K562 (cell line): ENCODE measurements at regions not wholly inside any gene's neighbourhood (a gene's known extent, or its start where the extent isn't known, plus 50 kb on each side); places are given as distances from the start of the nearest gene placed in this dataset.

Experiments
- CEBPG ChIP-seq, 3 experiments: fragments of 200-800 bp in 1 of 3; sonication (Bioruptor generic) in 1 of 3; sonication (generic) in 1 of 3; formaldehyde crosslinking in 1 of 3; IDR thresholded peaks in 2 of 3; conservative IDR thresholded peaks in 1 of 3; 2 replicates each; pipeline versions ENCODE4 v1.6.1 to v1.8.0; 2016 to 2022; ENCODE audit warnings: missing compliant biosample characterization in 2 of 3, missing genetic modification characterization in 2 of 3, mild to moderate bottlenecking in 1 of 3, missing genetic modification reagents in 1 of 3
- CREB1 ChIP-seq, 2 experiments: sonication (generic) in 1 of 2; formaldehyde crosslinking in 1 of 2; IDR thresholded peaks; 2 replicates each; pipeline versions ENCODE4 v1.6.1 to v1.8.0; 2012 to 2022; ENCODE audit warnings: inconsistent platforms in 1 of 2, mild to moderate bottlenecking in 1 of 2, missing genetic modification reagents in 1 of 2, moderate library complexity in 1 of 2
- NFIC ChIP-seq: fragments of 450-650 bp; IDR thresholded peaks from 2 replicates; pipeline ENCODE4 v1.6.1; 2017; ENCODE audit warnings: mild to moderate bottlenecking, inconsistent platforms
- POLR2A ChIP-seq: fragments of 450-650 bp; conservative IDR thresholded peaks from 2 replicates; pipeline ENCODE4 v1.6.1; 2016
- POU5F1 ChIP-seq: fragments of 150-350 bp; IDR thresholded peaks from 2 replicates; pipeline ENCODE4 v1.6.1; 2014; ENCODE audit warnings: borderline replicate concordance, low read length, low read depth, mild to moderate bottlenecking; ENCODE audit not compliant: partially characterized antibody
- TAF1 ChIP-seq: IDR thresholded peaks from 2 replicates; pipeline ENCODE4 v1.6.1; 2011; ENCODE audit warnings: mild to moderate bottlenecking, low read length, moderate library complexity; ENCODE audit not compliant: insufficient read depth, control insufficient read depth, severe bottlenecking; ENCODE audit errors: extremely low read depth
- USF1 ChIP-seq: sonication (generic); formaldehyde crosslinking; IDR thresholded peaks from 2 replicates; pipeline ENCODE4 v1.9.0; 2022; ENCODE audit warnings: mild to moderate bottlenecking, missing genetic modification reagents
- ZBTB5 ChIP-seq: fragments of 450-650 bp; IDR thresholded peaks from 2 replicates; pipeline ENCODE4 v1.6.1; 2017; ENCODE audit warnings: antibody characterized with exemption
- TF ChIP-seq, protein P1 (sequence below): sonication (generic); formaldehyde crosslinking; IDR thresholded peaks from 2 replicates; pipeline ENCODE4 v1.9.0; 2022; ENCODE audit warnings: mild to moderate bottlenecking, missing genetic modification reagents
- TF ChIP-seq, protein P2 (sequence below), 2 experiments: fragments of 450-650 bp in 1 of 2; sonication (generic) in 1 of 2; formaldehyde crosslinking in 1 of 2; IDR thresholded peaks in 1 of 2; conservative IDR thresholded peaks in 1 of 2; 2 replicates each; pipeline versions ENCODE4 v1.6.1 to v1.8.1; 2016 to 2023; ENCODE audit warnings: mild to moderate bottlenecking in 2 of 2, moderate library complexity in 2 of 2, inconsistent platforms in 1 of 2, missing genetic modification reagents in 1 of 2
- TF ChIP-seq, protein P3 (sequence below), 3 experiments: IDR thresholded peaks in 2 of 3; conservative IDR thresholded peaks in 1 of 3; 2 replicates each; pipeline ENCODE4 v1.5.1; 2011 to 2012; ENCODE audit warnings: low read length in 3 of 3, mild to moderate bottlenecking in 3 of 3, control low read depth in 2 of 3, improper control_type of control experiment in 1 of 3, inconsistent platforms in 1 of 3, low read depth in 1 of 3, mixed read lengths in 1 of 3, moderate library complexity in 1 of 3; ENCODE audit not compliant: insufficient read depth in 2 of 3
- TF ChIP-seq, protein P4 (sequence below): fragments of 200-800 bp; sonication (Bioruptor generic); IDR thresholded peaks from 2 replicates; pipeline ENCODE4 v1.6.1; 2017; ENCODE audit warnings: missing genetic modification characterization, missing compliant biosample characterization
- TF ChIP-seq, protein P5 (sequence below): sonication (generic); formaldehyde crosslinking; IDR thresholded peaks from 2 replicates; pipeline ENCODE4 v1.8.0; 2022; ENCODE audit warnings: mild to moderate bottlenecking, missing genetic modification reagents, borderline replicate concordance

DNA sequence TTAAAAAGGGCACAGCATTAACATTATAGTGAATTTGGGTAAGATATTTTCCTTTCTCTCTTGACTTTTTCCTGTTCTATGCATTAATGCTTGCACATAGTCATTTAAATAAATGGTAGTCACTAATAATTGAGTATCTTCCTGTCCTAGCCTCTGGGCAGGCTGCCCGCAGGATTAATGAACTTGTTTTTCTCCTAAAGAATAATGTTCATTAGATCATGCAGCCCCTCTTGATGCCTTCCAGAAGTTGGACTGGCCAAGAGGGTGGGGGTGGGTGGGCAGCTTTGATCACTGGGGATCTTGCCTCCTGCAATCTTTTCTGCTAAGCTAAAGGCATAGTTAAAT, 514.5 kb upstream of the CDH2 start:
- TF ChIP-seq CEBPG (CRISPR knock-in tag; IDR thresholded peaks at IDR 0.05) (no peak), CEBPG (tag; conservative IDR thresholded peaks at IDR 0.05 in 1 of 2, IDR thresholded peaks at IDR 0.05 in 1 of 2) (no peak), NFIC (no peak), USF1 (CRISPR knock-in tag) (no peak), POLR2A (no peak), POU5F1 (no peak), TAF1 (no peak), CREB1 (IDR thresholded peaks at IDR 0.05) (no peak), CREB1 (CRISPR knock-in tag; IDR thresholded peaks at IDR 0.05) (no peak), ZBTB5 (no peak)
- TF ChIP-seq, protein P1, sequence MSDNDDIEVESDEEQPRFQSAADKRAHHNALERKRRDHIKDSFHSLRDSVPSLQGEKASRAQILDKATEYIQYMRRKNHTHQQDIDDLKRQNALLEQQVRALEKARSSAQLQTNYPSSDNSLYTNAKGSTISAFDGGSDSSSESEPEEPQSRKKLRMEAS (CRISPR knock-in tag) = no peak
- TF ChIP-seq, protein P2, sequence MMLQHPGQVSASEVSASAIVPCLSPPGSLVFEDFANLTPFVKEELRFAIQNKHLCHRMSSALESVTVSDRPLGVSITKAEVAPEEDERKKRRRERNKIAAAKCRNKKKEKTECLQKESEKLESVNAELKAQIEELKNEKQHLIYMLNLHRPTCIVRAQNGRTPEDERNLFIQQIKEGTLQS (IDR thresholded peaks at IDR 0.05) = no peak
- TF ChIP-seq, protein P2 (CRISPR knock-in tag; conservative IDR thresholded peaks at IDR 0.05) = no peak
- TF ChIP-seq, protein P3, sequence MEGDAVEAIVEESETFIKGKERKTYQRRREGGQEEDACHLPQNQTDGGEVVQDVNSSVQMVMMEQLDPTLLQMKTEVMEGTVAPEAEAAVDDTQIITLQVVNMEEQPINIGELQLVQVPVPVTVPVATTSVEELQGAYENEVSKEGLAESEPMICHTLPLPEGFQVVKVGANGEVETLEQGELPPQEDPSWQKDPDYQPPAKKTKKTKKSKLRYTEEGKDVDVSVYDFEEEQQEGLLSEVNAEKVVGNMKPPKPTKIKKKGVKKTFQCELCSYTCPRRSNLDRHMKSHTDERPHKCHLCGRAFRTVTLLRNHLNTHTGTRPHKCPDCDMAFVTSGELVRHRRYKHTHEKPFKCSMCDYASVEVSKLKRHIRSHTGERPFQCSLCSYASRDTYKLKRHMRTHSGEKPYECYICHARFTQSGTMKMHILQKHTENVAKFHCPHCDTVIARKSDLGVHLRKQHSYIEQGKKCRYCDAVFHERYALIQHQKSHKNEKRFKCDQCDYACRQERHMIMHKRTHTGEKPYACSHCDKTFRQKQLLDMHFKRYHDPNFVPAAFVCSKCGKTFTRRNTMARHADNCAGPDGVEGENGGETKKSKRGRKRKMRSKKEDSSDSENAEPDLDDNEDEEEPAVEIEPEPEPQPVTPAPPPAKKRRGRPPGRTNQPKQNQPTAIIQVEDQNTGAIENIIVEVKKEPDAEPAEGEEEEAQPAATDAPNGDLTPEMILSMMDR (IDR thresholded peaks at IDR 0.05 in 2 of 3, conservative IDR thresholded peaks at IDR 0.05 in 1 of 3; ENCODE audit: insufficient read depth in 2 of 3, low read depth in 1 of 3, low read length in 3 of 3) = no peak
- TF ChIP-seq, protein P4, sequence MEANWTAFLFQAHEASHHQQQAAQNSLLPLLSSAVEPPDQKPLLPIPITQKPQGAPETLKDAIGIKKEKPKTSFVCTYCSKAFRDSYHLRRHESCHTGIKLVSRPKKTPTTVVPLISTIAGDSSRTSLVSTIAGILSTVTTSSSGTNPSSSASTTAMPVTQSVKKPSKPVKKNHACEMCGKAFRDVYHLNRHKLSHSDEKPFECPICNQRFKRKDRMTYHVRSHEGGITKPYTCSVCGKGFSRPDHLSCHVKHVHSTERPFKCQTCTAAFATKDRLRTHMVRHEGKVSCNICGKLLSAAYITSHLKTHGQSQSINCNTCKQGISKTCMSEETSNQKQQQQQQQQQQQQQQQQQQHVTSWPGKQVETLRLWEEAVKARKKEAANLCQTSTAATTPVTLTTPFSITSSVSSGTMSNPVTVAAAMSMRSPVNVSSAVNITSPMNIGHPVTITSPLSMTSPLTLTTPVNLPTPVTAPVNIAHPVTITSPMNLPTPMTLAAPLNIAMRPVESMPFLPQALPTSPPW (CRISPR knock-in tag) = no peak
- TF ChIP-seq, protein P5, sequence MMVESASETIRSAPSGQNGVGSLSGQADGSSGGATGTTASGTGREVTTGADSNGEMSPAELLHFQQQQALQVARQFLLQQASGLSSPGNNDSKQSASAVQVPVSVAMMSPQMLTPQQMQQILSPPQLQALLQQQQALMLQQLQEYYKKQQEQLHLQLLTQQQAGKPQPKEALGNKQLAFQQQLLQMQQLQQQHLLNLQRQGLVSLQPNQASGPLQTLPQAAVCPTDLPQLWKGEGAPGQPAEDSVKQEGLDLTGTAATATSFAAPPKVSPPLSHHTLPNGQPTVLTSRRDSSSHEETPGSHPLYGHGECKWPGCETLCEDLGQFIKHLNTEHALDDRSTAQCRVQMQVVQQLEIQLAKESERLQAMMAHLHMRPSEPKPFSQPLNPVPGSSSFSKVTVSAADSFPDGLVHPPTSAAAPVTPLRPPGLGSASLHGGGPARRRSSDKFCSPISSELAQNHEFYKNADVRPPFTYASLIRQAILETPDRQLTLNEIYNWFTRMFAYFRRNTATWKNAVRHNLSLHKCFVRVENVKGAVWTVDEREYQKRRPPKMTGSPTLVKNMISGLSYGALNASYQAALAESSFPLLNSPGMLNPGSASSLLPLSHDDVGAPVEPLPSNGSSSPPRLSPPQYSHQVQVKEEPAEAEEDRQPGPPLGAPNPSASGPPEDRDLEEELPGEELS (CRISPR knock-in tag) = no peak
